ENCODE measurements at regions not wholly inside any gene's neighbourhood (a gene's known extent, or its start where the extent isn't known, plus 50 kb on each side); places are given as distances from the start of the nearest gene placed in this dataset.
"Not testable (repeated sequence)": the region's sequence is repeated elsewhere in the genome, so short reads cannot be mapped to it uniquely, and the experiment has no call there.

DNA sequence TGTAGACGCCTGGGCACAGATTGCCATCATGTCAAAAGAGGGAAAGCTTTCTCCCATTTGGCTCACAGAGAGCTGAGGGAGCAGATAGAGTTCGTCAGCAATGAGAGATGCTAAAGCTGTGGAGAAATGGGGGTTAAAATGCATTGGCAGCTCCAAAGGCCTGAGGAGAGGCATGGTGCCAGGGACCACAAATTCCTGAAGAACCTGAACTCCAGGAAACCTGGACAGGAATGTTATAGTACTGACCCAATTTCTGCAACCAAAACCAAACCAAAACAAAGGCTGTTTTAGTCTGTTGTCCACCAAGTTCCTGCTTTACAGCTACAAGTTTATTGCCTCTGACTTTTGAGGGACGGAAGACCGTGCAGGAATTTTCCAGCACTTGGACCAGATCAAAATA is 575.7 kb downstream of the REEP3 start:
- in situ Hi-C loops (cut with HindIII; ENCODE audit: low pct_unique_long_range_greater_than_20kb, low sequenced_read_pairs): no loop called here
- DNase-seq (ENCODE audit: low read depth, low spot score): no peak

DNA sequence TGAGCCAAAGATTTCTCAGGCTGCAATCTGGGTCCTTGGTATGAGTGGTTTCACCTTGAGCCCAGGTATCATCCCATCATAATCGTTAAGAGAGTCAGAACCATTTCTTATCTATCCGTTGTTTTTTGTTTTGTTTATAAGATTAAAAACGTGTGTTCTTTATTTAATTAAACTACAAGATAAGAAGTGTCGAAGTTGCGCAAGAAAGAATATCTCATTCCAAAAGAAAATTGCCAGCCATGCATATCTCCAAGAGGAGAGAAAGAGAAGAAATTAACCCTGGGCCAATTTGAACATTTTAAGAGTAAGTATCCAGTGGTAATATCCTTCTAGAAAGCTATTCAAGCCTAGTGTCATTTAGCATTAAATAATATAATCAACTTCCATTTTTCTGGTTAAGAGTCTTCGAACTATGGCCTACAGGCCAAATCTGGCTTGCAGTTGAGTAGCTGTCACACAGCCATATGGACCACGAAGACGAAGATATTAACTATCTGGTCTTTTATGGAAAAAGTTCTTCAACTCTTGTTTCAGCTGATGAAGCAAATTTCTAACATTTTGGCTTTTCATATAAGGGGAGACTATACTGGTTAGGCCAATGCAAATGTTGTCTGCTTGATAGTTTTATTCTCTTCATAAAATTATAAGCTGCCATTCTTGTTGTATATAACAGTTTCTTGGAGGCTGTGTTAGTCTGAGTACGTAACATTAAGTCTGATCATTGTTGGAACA is 576.4 kb downstream of the REEP3 start:
- DNase-seq (ENCODE audit: low read depth, low spot score): no peak
- in situ Hi-C loops (cut with HindIII; ENCODE audit: low pct_unique_long_range_greater_than_20kb, low sequenced_read_pairs): no loop called here

DNA sequence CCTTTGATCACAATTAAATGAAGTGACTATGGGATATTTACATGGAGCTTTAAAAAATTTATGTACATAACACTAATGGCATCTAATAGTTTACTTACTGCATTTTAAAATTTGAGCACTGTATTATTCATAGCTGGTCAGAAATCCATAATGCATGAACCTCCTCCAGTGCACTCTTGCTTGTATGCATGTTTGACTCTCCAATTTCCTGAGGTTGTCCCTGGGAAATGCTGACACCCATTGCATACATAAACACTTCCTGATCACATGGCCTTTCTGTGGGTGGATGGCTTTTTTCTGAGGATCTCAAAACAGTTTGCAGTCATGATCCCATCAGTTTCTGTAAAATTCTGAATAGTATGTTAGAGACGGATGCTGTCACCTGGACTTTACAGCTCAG is 577.8 kb downstream of the REEP3 start:
- no peak for DNase-seq (ENCODE audit: low read depth, low spot score)
- in situ Hi-C loops (cut with HindIII; ENCODE audit: low pct_unique_long_range_greater_than_20kb, low sequenced_read_pairs): no loop called here

DNA sequence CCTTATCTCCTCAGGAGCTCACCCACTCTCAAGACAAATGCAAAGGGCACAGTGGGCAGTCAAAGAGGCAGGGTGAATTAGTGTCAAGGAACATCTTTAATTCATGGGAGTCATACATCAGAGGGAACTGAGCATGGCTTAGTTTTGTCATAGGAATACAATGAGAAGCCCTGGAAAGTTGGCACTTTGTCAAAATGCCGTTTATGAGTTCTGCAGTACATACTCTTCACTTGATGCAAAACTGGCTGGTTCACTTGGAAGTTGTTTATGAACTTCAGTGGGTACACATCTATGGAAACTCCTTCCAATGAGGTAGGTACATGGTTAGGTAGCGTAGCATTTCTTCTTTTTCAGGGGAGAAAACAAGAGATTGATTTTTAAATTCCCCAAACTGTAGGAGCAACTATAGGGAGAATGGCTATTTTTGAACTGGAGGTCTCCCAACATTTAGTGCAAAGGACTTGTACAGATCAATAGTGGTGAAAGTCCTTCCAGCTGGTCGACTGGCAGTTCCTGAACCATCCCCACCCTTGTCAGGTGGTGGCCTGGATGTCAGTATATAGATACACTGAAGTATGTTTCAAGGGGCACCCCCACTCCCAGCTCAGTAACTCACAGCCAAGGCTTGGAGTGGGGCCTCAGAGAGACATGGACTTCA is 580.5 kb downstream of the REEP3 start:
- no peak for DNase-seq (ENCODE audit: low read depth, low spot score)
- in situ Hi-C loops (cut with HindIII; ENCODE audit: low pct_unique_long_range_greater_than_20kb, low sequenced_read_pairs): no loop called here

DNA sequence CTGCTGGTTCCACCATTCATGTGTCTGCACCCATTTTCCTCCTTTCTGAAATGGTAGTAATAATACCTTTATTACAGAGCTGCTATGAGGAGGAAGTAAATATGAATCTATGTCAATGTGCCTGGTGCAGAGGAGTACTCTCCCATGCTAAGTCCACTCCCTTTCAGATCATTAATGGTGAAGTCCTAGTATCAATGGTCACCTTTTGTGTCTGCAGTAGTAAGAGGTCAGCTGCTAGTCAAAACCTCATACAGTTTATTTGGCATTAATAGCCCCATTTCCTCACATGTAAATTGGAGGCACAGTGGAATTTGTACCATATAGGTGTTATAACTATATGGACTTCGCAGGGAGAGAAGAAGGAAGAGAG is 581.0 kb downstream of the REEP3 start:
- no peak for DNase-seq (ENCODE audit: low read depth, low spot score)
- in situ Hi-C loops (cut with HindIII; ENCODE audit: low pct_unique_long_range_greater_than_20kb, low sequenced_read_pairs): no loop called here

DNA sequence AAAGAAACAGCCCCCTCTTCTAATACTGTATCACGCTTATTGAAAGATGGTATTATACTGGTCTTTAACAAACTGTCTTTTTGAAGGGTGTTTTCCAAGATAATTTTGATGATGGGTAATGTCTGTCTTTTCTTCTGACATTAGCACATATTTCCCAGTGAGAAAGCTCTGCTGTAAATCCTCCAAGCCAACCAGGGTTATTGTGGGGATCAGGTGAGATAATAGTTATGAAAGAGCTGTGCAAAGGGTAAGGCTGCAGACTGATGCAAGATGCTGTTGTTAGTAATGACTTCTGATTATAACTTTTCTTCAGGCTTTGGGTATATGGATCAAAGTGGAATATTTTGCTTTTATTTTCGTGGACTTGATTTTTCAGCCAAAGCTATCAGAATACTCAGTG is 581.7 kb downstream of the REEP3 start:
- DNase-seq (ENCODE audit: low read depth, low spot score): no peak
- in situ Hi-C loops (cut with HindIII; ENCODE audit: low pct_unique_long_range_greater_than_20kb, low sequenced_read_pairs): no loop called here

DNA sequence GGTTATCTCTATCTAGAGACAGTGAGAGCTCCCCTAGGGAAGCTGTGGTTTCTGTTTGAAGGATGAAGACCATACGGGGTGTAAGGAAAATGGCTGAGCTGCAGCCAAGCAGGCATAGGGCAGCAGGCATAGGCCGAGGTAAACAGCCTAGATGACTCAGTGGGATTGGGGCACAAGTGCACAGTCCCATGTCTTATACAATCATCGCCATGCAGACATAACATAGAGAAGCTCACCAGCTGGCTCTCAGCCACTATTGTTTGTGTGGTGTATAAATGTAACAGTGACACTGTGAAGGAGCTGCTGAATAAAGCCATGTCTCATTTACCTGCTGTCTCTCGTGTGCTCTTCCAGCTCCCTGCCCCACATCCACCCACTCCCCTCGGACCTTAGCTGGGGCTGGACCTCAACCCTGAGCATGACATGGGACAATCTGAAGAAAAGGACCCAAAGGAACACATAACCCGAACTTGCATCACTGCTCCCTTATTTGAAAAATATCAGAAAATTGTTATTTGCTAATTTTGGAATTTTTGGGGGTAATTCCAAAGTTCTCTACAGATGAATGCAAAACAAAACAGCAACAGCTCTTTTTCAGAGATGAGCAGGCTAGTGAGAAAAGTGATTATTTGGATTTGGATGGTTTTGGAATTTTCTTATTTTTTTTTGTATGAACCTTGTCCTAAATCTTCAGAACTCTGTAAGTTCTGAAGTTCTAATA is 582.7 kb downstream of the REEP3 start:
- DNase-seq (ENCODE audit: low read depth, low spot score): no peak
- in situ Hi-C loops (cut with HindIII; ENCODE audit: low pct_unique_long_range_greater_than_20kb, low sequenced_read_pairs): no loop called here

DNA sequence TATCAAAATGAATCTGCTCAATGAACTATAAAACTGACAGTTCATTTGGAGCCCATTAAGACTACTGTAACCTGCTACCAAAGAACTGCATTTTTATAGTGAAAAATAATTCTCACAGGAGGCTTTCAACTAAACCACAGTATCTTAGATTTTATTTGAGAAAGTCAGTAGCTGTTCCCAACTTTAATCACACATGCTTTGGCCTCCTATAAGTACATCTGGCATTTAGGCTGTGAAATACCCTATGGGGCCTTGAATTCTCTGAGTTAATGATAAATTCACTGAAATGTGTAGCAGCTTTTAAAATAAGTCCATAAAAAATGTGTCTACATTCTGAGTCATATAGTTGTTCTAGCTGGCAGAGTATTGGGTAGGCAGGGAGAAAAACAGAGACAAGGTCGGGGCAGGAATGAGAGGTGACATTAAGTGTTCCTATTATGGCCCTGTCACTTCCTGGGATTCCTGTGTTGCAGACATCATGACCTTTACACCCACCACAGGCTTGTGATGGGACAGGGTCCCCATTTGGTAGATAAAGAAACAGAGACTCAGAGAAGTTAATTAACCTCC is 588.8 kb downstream of the REEP3 start:
- DNase-seq (ENCODE audit: low read depth, low spot score): no peak
- in situ Hi-C loops (cut with HindIII; ENCODE audit: low pct_unique_long_range_greater_than_20kb, low sequenced_read_pairs): no loop called here

DNA sequence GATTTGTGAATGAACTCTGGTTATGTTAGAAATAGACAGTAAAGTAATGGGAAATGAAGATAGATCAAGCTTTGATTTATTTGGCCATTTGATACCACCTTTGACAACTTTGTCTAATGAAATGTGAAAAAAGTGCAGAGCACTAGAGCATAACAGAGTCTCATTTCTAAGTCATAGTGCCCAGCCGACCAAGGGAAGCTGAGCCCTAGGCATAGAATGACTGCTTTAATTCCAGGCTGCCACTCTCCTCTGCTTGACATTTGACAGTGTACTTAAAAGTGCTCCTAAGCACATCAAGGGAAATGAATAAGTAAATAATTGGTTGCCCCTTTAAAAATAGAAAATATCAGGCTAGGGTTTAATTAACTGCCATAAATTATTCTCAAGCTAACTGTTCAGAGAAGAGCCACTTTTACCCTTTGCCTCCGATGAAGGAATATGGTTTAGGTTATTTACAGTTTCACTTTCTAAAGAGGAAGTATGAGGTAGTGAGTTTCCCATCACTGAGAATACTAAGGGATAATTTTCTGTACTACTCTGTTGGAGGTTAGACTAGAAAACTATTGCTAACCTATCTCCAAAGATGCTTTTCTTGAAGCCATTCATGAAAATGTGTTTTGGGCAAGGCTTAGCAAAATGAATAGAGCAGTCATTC is 591.6 kb downstream of the REEP3 start:
- in situ Hi-C loops (cut with HindIII; ENCODE audit: low pct_unique_long_range_greater_than_20kb, low sequenced_read_pairs): no loop called here
- no peak for DNase-seq (ENCODE audit: low read depth, low spot score)

DNA sequence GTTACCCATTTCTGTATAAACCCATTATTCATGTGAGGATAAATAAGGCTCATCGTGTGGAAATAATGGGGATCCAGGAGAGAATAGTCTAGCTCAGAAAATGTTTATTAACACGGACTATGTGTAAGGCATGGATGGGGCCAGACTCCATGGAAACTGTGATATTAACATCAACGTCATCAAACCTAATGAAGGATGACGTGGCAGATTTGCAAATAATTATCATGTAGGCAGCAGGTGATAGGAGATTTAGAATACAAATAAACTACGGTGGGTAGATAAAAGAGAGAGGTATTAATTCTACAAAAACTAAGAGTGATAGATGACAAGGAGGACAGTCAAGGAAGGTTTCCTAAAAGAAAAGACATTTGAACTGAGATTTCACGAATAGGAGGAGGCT is 592.2 kb downstream of the REEP3 start:
- in situ Hi-C loops (cut with HindIII; ENCODE audit: low pct_unique_long_range_greater_than_20kb, low sequenced_read_pairs): no loop called here
- no peak for DNase-seq (ENCODE audit: low read depth, low spot score)

DNA sequence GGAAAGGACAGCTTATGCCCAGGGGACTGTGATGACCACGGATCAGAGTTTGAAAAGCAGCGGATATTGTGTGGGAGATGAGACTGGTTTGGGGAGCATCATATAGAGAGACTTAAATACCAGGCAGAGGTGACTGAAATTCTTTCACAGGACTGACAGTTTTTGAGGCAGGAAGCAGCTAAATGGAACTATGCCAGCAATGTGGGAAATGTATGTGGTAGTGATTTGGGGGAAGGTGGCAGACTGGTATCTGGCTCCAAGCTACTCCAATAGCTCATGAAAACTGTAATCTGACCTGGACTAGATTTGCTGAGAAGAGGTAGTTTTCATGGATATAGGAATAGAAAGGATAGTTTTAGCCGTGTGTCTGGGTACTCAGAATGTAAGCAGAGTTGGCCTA is 592.6 kb downstream of the REEP3 start:
- in situ Hi-C loops (cut with HindIII; ENCODE audit: low pct_unique_long_range_greater_than_20kb, low sequenced_read_pairs): no loop called here
- DNase-seq (ENCODE audit: low read depth, low spot score): no peak

DNA sequence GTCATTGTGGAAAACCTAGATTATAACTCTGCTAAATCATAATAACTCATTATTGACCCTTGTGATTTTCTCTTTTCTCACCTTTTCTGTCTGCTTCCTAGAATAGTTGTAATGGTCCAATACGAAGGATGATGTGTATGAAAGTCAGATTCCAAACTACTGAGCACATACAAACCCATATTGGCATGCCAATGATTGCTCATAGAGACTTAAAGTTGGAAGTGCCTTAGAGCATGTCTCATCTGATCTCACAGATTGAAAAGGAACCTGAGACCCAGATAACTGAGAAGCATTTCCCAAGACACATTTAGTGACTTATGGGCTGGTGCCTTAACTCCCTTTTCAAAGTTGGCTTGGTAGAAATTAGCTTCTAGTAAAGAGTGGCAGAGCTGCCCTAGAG is 594.3 kb downstream of the REEP3 start:
- DNase-seq (ENCODE audit: low read depth, low spot score): no peak
- in situ Hi-C loops (cut with HindIII; ENCODE audit: low pct_unique_long_range_greater_than_20kb, low sequenced_read_pairs): no loop called here

DNA sequence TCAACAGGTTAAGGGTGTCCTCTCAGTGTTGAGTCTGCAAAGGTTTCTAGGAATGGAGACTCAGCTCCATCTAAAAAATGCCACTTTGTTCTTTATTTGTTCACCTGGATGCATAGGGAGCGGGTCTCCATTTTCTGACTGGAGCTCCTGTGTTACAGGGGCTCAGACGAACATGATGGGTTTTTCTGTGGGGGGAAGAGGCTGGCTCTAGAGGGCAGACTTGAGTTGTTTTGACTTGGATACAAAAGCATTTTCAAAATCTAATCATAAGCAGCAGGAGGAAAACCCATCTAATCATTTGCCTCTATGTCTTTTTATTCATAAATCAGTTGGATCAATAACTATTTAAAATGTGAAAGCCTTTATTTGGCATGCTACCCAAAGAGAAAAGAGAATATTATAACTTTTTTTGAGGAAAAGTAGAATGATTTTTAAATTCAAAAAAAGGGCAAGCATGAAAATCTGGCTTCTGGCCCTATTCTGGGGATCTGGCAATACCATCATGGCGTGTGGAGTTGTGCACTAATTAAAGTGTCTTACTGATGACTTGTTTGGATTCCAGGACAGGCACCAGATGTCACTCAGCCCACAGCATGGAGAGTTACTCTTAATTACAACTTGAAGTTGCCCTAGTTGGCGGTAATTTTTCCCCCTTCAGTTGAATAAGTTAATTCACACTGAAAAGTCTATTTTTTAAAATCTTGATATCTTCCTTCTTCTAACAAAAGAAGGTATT is 594.9 kb downstream of the REEP3 start:
- DNase-seq (ENCODE audit: low read depth, low spot score): peak; percentile 58
- in situ Hi-C loops (cut with HindIII; ENCODE audit: low pct_unique_long_range_greater_than_20kb, low sequenced_read_pairs): no loop called here

DNA sequence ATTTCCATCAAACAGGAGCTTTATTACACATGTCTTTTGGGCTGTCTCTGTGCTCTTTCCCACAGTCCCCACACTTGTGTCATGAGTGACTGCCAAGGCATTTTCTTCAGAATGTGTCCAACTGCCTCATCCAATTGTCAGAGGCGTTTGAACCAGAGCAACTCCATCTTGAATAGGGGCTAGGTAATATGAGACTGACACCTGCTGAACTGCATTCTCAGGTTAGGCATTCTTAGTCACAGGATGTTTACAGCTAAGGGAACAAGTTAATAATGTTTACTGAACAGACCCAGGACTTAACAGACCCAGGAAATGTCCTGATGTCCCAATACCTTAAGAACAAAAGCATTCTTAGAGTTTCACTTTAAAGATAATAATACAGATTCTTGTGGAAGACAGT is 595.5 kb downstream of the REEP3 start:
- in situ Hi-C loops (cut with HindIII; ENCODE audit: low pct_unique_long_range_greater_than_20kb, low sequenced_read_pairs): no loop called here
- DNase-seq (ENCODE audit: low read depth, low spot score): no peak

DNA sequence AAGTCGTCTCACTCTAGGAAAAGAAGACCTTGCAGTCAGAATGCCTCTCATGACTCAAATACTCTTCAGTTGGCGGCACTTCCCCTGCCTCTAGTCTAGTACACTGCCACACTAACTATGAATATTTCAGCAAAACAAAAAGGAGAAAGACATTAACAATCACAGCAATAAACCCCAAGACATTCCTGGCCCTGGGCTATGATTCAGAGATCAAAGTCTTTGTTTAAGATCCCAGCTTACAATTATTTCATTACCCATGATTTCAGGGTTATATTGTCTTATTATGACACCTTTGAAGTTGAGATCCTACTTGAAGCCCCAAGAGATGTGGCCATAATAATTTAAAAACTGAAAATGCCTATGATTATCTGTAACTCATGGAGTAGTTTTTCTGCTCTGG is 597.5 kb downstream of the REEP3 start:
- in situ Hi-C loops (cut with HindIII; ENCODE audit: low pct_unique_long_range_greater_than_20kb, low sequenced_read_pairs): no loop called here

DNA sequence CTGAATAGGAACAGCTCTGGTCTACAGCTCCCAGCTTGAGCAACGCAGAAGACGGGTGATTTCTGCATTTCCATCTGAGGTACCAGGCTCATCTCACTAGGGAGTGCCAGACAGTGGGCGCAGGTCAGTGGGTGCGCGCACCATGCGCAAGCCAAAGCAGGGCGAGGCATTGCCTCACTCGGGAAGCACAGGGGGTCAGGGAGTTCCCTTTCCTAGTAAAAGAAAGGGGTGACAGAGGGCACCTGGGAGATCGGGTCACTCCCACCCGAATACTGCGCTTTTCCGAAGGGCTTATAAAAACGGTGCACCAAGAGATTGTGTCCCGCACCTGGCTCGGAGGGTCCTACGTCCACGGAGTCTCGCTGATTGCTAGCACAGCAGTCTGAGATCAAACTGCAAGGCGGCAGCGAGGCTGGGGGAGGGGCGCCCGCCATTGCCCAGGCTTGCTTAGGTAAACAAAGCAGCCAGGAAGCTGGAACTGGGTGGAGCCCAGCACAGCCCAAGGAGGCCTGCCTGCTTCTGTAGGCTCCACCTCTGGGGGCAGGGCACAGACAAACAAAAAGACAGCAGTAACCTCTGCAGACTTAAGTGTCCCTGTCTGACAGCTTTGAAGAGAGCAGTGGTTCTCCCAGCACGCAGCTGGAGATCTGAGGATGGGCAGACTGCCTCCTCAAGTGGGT is 599.2 kb downstream of the REEP3 start:
- DNase-seq (ENCODE audit: low read depth, low spot score); in situ Hi-C loops (cut with HindIII; ENCODE audit: low pct_unique_long_range_greater_than_20kb, low sequenced_read_pairs): not testable (repeated sequence)

More for the DNA sequence above, 597.5 kb downstream of the REEP3 start:
- no peak for DNase-seq (ENCODE audit: low read depth, low spot score)

DNA sequence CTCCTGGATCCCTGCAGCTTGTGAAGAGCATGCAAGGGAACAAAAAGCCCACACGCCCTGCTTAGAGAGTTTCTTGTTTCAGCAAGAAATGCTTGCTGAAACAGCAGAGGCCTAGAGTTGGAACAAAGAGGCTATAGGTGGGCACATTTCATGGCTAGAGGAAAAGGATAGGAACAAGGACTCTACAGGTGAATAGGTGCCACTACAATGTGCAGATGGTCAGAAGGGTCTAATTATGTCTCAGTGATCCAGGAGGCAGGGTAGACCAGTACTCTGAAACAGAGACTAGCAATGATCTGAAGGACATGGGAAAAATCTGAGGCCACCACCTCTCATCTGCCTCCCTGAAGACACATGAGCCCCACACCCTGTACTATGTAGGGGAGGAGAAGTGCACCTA is 609.0 kb downstream of the REEP3 start:
- in situ Hi-C loops (cut with HindIII; ENCODE audit: low pct_unique_long_range_greater_than_20kb, low sequenced_read_pairs): no loop called here
- no peak for DNase-seq (ENCODE audit: low read depth, low spot score)
